ENCODE measurements at regions not wholly inside any gene's neighbourhood (a gene's known extent, or its start where the extent isn't known, plus 50 kb on each side); places are given as distances from the start of the nearest gene placed in this dataset.
A peak's percentile ranks its signal among the peaks of the same experiment; 100 is the strongest.

DNA sequence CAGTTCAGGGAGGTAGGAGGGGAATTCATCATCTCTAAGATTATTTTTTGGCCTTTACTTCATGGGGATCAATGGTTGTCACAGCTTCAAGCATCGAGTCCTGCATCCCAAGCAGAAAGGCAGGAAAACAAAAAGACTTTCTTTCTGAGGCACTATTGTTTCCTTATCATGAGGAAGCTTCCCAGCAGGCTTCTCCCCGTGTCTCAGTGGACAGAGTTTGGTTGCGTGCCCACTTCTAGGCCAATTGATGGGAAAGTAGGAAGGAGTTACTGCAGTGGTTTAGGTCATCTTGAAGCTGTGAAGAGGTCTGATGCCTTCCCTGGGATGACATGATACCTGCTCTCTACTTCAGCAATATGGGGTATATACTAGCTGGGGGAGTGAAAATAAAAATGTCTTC lies 175.3 kb upstream of the CDH13 start:
- H3K27me3 Mint-ChIP-seq (ENCODE audit: low read depth): peaks cover 12% of the 10 kb centered on the region
- H3K4me3 Mint-ChIP-seq (ENCODE audit: unreplicated experiment): no peak overlapping the region
- peaks cover 2% of the 10 kb centered on the region for H3K9me3 Mint-ChIP-seq (ENCODE audit: low read depth)
- no peak overlapping the region for H3K27ac Mint-ChIP-seq (ENCODE audit: unreplicated experiment)
- no peak for DNase-seq (ENCODE audit: low spot score)
- no peaks in the 10 kb centered on the region for H3K36me3 Mint-ChIP-seq (ENCODE audit: low read depth)
- no peaks in the 10 kb centered on the region for H3K4me1 Mint-ChIP-seq (ENCODE audit: low read depth)
- TF ChIP-seq, protein P1, sequence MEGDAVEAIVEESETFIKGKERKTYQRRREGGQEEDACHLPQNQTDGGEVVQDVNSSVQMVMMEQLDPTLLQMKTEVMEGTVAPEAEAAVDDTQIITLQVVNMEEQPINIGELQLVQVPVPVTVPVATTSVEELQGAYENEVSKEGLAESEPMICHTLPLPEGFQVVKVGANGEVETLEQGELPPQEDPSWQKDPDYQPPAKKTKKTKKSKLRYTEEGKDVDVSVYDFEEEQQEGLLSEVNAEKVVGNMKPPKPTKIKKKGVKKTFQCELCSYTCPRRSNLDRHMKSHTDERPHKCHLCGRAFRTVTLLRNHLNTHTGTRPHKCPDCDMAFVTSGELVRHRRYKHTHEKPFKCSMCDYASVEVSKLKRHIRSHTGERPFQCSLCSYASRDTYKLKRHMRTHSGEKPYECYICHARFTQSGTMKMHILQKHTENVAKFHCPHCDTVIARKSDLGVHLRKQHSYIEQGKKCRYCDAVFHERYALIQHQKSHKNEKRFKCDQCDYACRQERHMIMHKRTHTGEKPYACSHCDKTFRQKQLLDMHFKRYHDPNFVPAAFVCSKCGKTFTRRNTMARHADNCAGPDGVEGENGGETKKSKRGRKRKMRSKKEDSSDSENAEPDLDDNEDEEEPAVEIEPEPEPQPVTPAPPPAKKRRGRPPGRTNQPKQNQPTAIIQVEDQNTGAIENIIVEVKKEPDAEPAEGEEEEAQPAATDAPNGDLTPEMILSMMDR (IDR thresholded peaks at IDR 0.05): no peak

DNA sequence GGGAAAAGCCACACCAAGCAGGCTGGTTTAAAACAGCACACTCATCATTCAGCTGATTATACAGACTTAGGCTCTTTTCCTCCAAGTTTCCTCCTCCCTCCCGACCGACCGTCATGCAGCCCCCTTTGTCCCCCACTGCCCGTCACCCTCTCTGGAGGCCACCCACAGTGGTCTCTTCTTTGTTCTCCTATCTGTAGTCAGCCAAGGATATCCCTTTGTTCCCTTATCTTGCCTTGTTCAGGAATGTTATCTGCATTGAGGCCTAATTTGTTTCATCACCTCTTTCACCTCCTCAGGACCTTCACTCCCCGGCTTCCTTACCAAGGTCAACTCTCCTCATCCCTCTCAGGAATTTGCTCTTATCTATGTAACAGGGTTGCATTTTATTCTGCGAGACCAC lies 186.4 kb upstream of the CDH13 start:
- H3K27me3 Mint-ChIP-seq (ENCODE audit: low read depth): peaks cover 22% of the 10 kb centered on the region
- H3K4me3 Mint-ChIP-seq (ENCODE audit: unreplicated experiment): no peak overlapping the region

DNA sequence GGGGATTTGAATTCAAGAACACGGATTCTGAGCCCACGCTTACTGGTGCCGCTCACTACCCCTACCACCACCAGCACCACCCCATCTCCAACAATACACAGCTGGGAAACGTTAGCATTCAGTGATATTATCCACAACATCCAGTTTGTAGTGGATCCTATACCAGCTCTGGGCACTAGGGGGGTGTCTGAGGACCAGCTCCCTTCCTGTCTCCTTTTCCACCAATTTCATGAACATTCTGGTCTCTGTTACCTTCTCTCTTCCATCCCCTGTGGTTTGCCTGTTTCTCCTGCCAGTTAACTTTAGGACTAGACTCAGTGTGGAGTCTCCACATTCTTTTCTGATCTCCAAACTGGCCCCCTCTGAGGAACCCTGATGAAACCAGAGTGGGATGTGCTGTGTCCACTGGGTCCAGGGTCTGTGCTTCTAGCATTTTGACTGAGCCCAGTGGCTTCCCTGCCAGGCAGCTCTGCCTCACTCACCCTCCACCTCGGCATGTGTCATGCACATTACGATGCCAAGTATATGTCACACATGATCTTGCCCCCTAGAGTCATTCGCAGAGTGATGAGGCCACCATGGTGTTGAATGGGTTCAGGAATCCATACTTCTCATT lies 187.0 kb upstream of the CDH13 start:
- Mint-ChIP-seq H3K4me1 (ENCODE audit: low read depth) (no peaks in the 10 kb centered on the region), H3K27me3 (ENCODE audit: low read depth) (peaks cover 24% of the 10 kb centered on the region), H3K4me3 (ENCODE audit: unreplicated experiment) (no peak overlapping the region), H3K36me3 (ENCODE audit: low read depth) (no peaks in the 10 kb centered on the region), H3K9me3 (ENCODE audit: low read depth) (no peaks in the 10 kb centered on the region), H3K27ac (ENCODE audit: unreplicated experiment) (no peak overlapping the region)
- TF ChIP-seq, protein P1 (IDR thresholded peaks at IDR 0.05): peak; percentile 58
- no peak for DNase-seq (ENCODE audit: low spot score)

More for the DNA sequence above, 186.4 kb upstream of the CDH13 start:
- Mint-ChIP-seq H3K36me3 (ENCODE audit: low read depth) (no peaks in the 10 kb centered on the region), H3K4me1 (ENCODE audit: low read depth) (no peaks in the 10 kb centered on the region), H3K27ac (ENCODE audit: unreplicated experiment) (no peak overlapping the region), H3K9me3 (ENCODE audit: low read depth) (no peaks in the 10 kb centered on the region)
- no peak for DNase-seq (ENCODE audit: low spot score)
- TF ChIP-seq, protein P1 (IDR thresholded peaks at IDR 0.05): no peak

DNA sequence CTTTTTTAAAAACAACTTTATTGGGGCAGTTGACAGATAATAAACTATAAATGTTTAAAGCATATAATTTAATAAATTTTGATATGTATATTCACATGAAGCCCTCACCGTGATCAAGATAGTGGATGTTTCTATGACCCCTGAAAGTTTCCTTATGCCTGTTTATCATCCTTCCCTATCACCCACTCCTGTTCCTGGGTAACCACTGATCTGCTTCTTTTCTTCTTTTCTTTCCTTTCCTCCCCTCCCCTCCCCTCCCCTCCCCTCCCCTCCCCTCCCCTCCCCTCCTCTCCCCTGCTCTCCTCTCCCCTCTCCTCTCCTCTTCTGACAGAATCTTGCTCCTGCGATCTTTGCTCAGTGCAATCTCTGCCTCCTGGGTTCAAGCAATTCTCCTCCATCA lies 193.7 kb upstream of the CDH13 start:
- TF ChIP-seq, protein P1 (IDR thresholded peaks at IDR 0.05): no peak
- Mint-ChIP-seq H3K36me3 (ENCODE audit: low read depth) (no peaks in the 10 kb centered on the region), H3K4me1 (ENCODE audit: low read depth) (no peaks in the 10 kb centered on the region), H3K27me3 (ENCODE audit: low read depth) (peaks cover 33% of the 10 kb centered on the region), H3K27ac (ENCODE audit: unreplicated experiment) (no peak overlapping the region), H3K9me3 (ENCODE audit: low read depth) (no peaks in the 10 kb centered on the region), H3K4me3 (ENCODE audit: unreplicated experiment) (no peak overlapping the region)
- DNase-seq (ENCODE audit: low spot score): no peak

DNA sequence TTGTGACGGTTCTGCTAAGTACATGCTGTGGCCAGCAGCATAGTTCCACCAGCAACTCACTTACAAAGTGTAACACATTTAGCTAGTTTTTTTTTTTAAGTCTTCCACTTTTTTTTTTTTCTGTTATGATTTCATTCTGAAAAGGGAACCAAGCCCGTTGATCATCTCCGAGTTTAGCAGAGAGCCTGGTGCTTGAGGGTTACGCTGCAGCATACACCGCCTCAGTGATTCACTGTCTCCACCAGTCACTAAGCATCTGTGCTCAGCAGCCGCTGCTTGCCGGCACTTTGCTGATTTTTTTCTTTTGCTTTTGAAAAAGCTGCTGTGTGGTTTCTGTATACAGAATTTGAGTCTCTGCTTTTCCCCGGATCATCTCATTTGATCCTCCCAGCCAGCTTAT lies 194.5 kb upstream of the CDH13 start:
- no peak overlapping the region for H3K4me3 Mint-ChIP-seq (ENCODE audit: unreplicated experiment)
- H3K9me3 Mint-ChIP-seq (ENCODE audit: low read depth): no peaks in the 10 kb centered on the region
- H3K4me1 Mint-ChIP-seq (ENCODE audit: low read depth): no peaks in the 10 kb centered on the region
- DNase-seq (ENCODE audit: low spot score): no peak
- H3K27ac Mint-ChIP-seq (ENCODE audit: unreplicated experiment): no peak overlapping the region
- TF ChIP-seq, protein P1 (IDR thresholded peaks at IDR 0.05): no peak
- no peaks in the 10 kb centered on the region for H3K36me3 Mint-ChIP-seq (ENCODE audit: low read depth)
- peaks cover 34% of the 10 kb centered on the region for H3K27me3 Mint-ChIP-seq (ENCODE audit: low read depth)

Measured in chondrocyte (in vitro differentiated cells).